GM20431 (cell line): ENCODE measurements at regions not wholly inside any gene's neighbourhood (a gene's known extent, or its start where the extent isn't known, plus 50 kb on each side); places are given as distances from the start of the nearest gene placed in this dataset.

ENCODE experiments used
- in situ Hi-C: fragments of 300-500 bp; cut with MseI, MboI; formaldehyde crosslinking; loops from one replicate; pipeline ENCODE4 v1.15.0; 2020; ENCODE audit warnings: low sequenced_read_pairs; ENCODE audit not compliant: unreplicated experiment

DNA sequence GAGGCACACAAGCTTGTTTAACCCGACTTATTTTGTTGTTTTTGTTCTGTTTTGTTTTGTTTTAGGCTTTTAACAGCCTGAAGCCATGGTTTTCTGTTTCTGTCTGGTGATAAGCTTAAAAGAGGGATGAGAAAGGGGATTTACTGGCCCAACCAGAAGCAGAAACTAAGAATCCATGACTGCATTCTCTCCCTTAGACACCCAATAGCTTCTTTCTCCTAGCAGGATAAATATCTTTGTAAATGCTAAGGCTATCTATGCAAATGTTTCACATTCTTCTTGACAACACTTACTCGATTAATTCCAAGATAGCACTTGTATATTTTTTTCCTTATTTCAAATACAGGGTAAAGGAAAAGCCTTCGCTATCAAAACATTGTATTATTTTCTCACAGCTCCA lies 53.7 kb upstream of the SMAD1 start:
- in situ Hi-C loops = no loop called here

DNA sequence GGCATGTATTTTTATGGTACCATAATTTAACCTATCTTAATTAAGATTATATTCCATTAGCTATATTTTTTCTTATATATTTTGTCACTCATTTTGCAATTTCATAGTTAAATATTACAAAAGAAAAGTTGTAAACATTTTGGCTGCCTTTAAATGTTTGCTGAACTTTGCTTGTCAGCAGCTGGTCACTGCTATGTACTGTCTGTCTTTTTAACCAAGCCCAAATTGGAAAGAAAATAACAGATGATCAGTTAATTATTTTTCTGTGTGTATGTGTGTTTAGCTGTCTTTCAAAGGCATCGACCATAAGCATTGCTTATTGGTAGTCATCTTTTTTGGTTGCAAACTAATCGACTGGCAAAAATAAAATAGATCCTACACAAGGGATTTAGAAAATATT lies 54.4 kb upstream of the SMAD1 start:
- in situ Hi-C loops = no loop called here

DNA sequence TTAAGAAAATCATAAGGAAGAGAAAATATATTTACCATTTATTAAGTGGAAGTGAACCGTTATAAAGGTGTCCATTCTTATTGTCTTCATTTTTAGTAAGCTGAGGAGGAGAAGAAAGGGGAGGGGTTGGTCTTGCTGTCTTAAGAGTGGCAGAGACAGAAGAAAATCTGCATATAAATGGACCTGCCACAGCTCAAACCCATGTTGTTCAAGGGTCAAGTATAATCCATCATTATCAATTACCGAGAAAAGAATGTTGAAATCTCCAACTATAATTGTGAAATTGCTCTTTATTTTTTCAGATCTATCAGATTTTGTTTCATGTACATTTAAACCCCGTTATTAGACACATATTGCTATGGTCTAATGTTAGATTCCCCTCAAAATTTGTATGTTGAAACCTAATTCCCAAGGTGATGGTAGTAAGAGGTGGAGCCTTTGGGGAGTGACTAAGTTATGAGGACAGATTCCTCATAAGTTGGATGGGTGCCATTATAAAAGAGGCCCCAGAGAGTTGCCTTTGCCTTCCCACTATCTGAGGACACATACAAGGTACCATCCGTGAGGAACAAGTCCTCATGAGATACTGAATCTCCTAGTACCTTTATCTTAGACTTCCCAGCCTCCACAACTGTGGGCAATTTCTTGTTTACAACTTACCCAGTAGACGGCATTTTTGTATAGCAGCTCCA lies 58.5 kb upstream of the SMAD1 start:
- in situ Hi-C loops = no loop called here

DNA sequence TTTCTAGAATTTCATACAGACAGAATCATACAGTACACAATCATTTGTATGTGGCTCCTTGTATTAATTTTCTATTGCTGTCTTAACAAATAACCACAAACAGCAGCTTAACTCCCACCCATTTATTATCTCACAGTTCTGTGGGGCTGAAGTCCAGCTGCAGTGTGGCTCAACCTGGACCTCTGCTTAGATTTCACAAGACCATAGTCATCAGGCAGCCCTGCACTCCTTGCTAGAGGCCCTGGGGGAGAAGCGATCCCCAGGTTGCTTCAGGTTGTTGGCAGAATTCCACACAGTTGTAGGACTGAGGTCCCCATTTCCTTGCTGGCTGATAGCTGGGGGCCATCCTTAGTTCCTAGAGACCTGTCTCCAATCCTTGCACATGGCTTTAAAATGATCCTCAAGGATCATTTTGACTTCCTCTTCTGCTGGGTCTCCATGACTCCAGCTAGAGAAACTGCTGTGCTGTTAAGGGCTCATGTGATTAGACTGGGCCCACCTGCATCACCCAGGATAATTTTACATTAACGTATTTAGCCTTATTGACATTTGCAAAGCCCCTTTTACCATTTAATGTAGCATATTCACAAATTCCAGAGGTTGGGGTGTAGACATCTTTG lies 60.9 kb upstream of the SMAD1 start:
- in situ Hi-C loops = no loop called here

DNA sequence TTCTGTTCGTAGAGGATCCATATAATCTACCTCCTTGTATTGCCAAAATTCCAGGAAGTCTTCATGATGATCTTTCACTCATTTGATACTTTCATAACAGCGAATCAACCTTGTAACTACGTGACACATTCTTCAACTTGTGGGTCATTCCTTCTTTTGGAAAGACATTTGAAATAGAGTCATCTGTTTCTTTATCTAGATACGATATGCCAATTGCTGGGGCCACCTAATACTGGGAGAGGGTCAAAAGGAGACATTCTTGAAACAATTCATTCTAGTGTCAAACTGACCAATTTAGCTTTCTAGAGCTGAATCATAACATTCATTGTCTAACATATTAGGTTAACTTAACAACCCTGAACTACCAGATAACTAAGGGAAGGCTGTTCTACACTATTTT lies 62.9 kb upstream of the SMAD1 start:
- in situ Hi-C loops = no loop called here

DNA sequence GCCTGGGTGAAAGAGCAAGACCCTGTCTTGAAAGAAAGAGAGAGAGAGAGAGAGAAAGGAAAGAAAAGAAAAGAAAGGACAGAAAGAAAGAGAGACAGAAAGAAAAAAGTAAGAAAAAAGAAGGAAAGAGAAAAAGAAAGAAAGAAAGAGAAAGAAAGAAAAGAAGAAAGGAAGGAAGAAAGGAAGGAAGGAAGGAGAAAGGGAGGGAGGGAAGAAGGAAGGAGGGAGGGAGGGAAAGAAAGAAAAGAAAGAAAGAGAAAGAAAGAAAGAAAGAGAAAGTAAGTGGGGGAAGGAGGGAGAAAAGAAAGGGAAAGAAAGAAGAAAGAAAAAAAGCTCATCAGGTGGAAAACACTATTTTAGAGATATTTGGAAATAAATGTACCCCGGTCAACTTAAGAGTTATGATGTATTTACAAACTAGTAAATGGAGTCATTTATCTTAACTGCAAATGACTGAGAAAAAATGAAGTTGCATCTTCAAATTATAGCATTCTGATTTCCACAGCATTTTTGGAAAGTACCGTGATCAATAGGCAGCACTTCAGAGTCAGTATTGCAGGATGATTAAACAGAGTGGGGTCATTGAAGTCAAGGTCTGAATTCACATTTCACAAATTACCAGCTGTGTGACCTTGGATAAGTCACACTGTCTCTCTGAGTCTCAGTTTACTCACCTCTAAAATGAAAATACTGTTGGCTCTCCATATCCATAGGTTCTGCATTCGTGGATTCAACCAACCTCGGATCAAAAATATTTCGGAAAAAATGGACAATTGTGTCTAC lies 64.1 kb upstream of the SMAD1 start:
- in situ Hi-C loops = no loop called here

DNA sequence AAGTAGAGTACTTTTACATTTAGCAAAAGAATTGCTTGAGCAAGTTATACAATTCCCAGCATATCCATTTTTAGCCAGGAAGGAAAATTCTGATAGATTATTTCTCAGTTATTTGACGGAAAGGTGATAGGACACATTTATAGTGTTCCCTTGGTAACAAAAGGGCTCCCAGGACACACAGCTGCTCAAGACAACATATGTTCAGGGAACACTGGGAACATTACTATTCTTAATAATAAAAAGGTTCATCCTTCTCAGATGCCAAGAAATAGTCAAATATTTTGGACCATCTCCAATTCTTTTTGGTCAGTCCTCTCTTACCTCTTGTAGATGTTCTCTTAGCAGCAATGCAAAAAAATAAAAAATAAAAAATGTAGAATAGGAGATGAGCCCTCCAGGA lies 66.8 kb upstream of the SMAD1 start:
- in situ Hi-C loops = no loop called here

DNA sequence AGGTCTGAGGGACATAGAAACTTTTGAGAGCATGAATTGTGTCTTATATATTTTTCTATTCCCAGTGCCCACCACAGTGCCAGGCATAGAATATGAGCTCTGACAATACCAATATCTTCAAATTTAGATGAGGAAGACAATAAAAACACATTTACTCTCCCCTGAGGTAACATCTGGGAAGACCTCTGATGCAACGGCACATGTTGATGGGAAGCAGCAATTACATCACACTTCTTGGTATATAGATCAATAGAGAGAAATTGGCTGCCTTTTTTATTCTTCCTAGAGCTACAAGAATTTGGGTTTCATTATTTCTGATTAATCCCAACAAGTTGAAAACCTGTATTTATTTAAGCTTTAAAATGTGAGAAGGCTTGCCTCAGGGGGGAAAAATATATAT lies 67.4 kb upstream of the SMAD1 start:
- in situ Hi-C loops = no loop called here

DNA sequence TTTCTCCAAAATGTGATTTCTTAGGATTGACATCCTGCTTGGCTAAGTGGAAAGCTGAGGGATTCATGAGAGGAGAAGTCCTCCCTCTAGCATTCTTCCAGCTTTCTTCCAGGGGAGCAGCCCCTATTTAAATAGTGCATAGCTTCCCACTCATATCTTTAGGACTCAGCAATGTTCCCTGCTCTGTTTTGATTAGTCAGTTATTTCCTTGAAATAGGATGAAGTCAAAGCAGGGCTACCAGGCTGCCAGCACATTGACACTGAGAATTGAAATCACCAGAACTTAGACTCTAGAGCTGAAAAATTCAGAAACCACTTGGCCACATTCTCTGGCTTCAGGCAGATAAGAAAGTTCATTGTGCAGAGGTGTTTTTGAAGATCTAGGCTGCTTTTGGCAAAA lies 74.7 kb upstream of the SMAD1 start:
- in situ Hi-C loops = no loop called here

DNA sequence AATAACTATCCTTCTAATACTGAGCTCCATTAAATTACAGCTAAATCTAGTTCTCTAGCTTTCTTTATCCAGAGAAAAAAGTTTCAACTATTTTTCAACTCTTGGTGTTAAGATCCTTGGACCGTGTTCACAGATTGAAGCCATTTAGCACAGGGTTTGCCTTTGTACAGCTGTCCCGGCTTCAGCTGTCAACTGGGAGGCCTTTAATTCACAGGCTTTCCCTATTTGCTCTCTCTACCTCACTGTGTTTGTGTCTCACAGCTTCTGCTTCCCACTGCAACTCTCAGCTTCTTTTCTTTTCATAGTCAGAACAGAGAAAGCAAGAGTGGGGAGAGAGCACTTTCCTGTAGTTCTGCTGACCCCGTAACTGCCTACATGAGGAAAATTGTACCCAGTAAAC lies 76.9 kb upstream of the SMAD1 start:
- in situ Hi-C loops = no loop called here

DNA sequence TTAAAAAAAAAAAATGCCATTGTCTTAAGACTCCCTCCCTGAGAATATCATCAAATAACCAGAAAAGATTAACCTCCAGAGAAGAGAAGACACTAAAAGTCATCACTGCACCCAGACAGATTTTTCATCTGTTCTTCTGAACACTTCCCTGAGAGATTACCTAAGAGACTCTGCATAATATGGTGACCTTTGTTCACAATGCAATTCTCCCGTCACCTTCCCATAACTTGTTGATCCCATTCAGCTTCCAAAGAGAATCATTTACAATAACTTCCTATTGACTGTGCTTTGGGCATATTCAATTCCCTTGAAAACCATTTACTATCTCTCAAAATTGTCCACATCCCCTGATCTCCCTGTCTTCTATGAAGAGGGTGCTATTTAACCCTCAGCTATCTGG lies 85.1 kb upstream of the SMAD1 start:
- in situ Hi-C loops = no loop called here

DNA sequence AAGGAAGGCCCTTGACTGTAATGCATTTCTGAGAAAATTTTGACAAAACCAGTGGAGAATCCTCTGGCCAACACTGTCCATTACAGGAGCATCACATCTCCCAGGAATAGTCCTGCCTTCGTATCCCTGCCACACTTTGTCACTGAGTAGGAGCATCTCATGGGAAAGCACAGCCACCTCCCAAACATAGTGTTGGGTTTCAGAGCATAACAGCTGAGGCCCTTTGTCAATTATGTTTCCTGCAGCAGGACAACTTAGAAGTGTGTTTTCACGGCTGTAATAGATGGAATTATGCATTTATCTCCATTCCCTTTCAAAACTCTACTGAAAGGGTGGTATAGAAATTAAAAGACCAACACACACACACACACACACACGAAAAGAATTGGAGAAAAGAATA lies 91.1 kb upstream of the SMAD1 start:
- in situ Hi-C loops = no loop called here

DNA sequence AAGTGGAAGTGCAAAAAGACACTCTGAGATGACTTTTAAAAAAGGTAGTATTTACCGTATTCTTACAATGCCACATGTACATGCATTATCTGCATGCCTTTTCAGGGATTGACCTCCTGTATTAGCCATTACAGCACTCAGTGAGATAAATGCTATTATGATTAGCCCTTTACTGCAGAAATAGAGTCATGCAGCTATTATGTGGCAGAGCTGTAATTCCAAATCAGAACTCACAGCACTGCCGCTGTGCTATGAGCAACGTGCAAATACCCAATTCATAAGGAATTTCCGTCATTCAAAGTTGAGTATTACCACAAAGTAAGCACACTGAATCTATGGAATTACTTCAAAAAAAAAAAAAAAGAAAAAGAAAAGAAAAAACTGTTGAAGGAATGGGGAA lies 92.1 kb upstream of the SMAD1 start:
- in situ Hi-C loops = no loop called here

DNA sequence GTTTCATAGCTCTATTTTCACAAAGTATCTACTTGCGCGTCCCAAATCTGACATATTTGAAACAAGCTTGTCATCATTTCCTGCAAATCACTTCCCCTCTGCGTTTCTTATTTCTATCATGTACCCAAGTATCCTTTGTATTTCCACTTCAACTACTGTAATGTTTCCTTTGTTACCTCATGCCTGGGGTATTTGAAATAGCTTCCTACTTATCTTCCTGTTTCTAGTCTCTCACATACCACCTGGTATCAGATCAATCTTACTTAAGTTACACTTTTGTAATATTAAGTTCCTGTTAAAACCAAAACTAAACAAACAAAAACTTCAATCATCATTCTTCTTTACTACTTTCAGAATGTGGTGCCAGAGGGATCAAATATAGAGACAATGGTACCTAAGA lies 93.6 kb upstream of the SMAD1 start:
- in situ Hi-C loops = no loop called here

DNA sequence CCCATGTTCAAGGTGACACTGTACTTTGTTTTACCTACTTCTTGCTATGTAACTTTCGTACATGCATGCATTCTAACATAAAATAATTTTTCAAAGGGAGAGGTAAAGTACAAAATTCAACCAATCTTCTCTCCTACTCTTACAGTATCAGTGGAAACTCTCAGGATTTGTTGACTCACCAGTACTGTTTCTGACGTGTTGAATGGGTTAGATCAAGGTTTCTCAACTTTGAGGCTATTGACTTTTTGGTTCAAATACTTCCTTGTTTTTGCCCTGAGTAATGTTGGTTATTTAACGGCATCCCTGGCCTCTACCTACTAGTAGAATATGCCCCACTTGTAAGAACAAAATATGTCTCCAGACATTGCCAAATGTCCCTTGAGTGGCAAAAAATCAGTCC lies 94.6 kb upstream of the SMAD1 start:
- in situ Hi-C loops = no loop called here

DNA sequence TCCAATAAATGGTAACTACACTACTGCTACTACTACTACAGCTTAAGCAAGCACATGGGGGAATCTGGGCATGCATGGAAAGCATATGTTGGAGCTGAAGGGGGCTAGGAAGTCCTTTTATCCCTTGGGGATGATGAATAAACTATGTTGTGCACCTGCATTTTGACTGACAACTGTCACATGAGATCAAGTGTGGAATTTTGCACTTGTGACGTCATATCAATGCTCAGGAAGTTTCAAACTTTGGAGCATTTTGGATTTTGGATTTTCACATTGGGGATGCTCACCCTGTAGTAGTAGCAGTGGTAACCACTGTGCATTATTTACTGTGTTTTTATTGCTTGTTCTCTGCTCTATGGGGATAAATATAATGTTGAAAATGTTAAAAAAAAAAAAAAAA lies 100.5 kb upstream of the SMAD1 start:
- in situ Hi-C loops = no loop called here

DNA sequence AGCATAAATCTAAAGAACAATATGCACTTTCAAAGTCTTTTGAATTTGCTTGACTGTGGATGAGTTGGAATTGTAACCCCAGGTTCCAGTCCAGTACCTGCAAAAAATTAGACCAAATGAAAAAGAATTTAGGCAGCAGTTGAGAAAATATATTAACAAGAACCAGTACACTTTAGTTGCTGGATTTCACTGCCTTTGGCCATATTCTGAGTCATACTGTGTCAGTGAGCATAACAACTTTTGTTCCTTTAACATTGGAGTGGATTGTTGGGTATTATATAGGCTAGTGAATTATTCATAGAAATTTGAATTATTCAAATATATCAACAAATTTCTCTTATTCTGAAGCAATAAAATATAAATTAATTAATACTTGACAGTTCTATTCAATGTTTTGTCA lies 101.5 kb upstream of the SMAD1 start:
- in situ Hi-C loops = no loop called here

DNA sequence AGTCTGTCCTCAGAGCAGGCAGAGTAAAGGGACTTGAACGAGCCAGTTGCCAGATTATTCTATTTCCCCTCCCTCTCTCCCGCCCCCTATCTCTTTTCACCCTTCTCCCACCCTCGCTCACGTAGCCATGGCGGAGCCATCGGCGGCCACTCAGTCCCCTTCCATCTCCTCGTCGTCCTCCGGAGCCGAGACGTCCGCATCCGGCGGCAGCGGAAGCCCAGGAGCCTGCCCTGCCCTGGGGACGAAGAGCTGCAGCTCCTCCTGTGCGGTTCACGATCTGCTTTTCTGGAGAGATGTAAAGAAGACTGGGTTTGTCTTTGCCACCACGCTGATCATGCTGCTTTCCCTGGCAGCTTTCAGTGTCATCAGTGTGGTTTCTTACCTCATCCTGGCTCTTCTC lies 106.2 kb upstream of the SMAD1 start:
- in situ Hi-C loops = no loop called here

DNA sequence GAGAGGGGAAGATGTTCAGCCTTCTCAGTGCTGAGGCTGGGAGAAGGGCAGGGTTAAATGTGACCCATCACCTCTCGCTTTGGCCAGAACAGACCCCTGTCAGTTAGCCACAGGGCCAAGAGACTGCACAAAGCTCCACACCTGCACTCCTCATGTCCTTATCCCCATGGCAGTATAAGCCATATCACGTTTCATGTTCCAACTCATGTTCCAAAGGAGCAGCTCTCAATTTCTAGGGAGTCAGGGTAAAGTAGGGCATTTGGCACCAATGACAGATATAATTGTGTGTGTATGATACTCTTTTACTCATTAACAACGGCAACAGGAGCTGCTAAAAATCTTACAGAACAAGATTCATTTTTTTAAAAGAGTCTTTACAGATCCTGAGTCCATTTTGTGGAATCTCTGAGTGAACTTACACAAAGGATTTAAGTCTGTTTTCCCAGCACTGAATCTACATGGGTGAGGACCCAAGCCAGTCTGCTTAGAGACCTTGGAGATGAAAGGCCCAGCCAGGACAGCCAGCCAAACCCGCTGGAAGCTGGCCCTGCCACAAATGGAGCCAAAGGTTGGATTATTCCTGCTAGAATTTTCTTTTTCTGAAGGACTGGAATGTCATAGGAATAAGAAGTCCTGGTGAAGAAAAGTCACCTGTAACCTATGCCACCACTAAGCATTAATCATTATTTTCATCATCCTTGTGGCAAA lies 129.1 kb upstream of the SMAD1 start:
- in situ Hi-C loops = no loop called here

DNA sequence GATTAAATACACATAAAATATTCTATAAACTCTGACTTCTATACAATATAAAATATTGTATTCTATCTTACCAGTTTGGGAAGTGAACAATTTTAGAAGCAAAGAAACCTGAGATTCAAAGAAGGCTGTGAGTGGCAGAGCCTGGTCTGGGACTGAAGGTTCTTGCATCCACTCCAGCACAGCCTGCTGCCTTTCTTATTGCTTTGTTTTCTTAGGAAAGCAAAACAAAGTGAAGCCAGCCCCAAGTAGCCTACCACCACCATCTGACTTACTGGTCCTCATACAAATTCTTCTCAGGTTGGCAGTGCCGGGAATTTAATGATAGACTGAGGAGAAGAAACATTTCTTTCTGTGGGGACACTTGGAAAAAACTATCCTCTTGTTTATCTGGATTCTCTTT lies 129.7 kb upstream of the SMAD1 start:
- in situ Hi-C loops = no loop called here

DNA sequence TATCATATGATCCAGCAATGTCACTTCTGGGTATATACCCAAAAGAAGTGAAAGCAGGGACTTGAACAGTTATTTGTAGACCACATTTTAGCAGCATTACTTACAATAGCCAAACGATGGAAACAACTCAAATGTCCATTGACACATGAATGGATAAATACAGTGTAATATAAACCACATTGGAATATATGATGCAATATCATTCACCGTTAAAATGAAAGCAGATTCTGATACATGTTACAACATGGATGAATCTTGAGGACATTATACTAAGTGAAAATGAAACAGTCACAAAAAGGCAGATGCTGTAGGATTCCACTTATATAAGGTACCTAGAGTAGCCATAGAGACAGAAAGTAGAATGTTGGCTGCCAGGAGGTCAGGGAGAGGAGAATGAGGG lies 130.5 kb upstream of the SMAD1 start:
- in situ Hi-C loops = no loop called here
